ENCODE measurements at regions not wholly inside any gene's neighbourhood (a gene's known extent, or its start where the extent isn't known, plus 50 kb on each side); places are given as distances from the start of the nearest gene placed in this dataset.
"Not testable (repeated sequence)": the region's sequence is repeated elsewhere in the genome, so short reads cannot be mapped to it uniquely, and the experiment has no call there.

GRCh38 chr12:60577607-60578006 lies 981.8 kb downstream of the SLC16A7 start:
- no peak for TF ChIP-seq CTCF (IDR thresholded peaks at IDR 0.05)
- no peak for TF ChIP-seq POLR2A (IDR thresholded peaks at IDR 0.05)
- Histone ChIP-seq H3K9me3 (no peaks in the 10 kb centered on the region), H3K36me3 (no peaks in the 10 kb centered on the region), H3K4me1 (no peaks in the 10 kb centered on the region), H3K27ac (no peak overlapping the region), H3K27me3 (no peaks in the 10 kb centered on the region), H3K4me3 (no peak overlapping the region)
- intact Hi-C loops (cut with DNase I), result no loop called here
- no peak for DNase-seq
- WGBS, 2 donors, result 28 to 41% methylated on average over 4 of the region's 4 CpGs

- intact Hi-C loops (cut with DNase I); DNase-seq; H3K27me3 ChIP-seq; H3K4me3 ChIP-seq; H3K36me3 ChIP-seq; H3K9me3 ChIP-seq; H3K27ac ChIP-seq; H3K4me1 ChIP-seq: not testable (repeated sequence)
- 95 to 100% methylated on average over 1 of the region's 1 CpG for WGBS, 2 donors
These were observed 991.8 kb downstream of the SLC16A7 start for GRCh38 chr12:60587664-60588063.

GRCh38 chr12:60594035-60594711 lies 998.3 kb downstream of the SLC16A7 start:
- H3K27ac ChIP-seq, result no peak overlapping the region
- no peaks in the 10 kb centered on the region for H3K9me3 ChIP-seq
- WGBS, 2 donors, result 60 to 81% methylated on average over 2 to 12 of the region's 13 CpGs
- no peaks in the 10 kb centered on the region for H3K4me1 ChIP-seq
- TF ChIP-seq POLR2A (IDR thresholded peaks at IDR 0.05) (no peak), CTCF (IDR thresholded peaks at IDR 0.05) (no peak)
- no peaks in the 10 kb centered on the region for H3K27me3 ChIP-seq
- no peak overlapping the region for H3K4me3 ChIP-seq
- no peak for DNase-seq
- intact Hi-C loops (cut with DNase I), result no loop called here
- H3K36me3 ChIP-seq, result no peaks in the 10 kb centered on the region

- Histone ChIP-seq H3K27ac (no peak overlapping the region), H3K4me3 (no peak overlapping the region), H3K36me3 (no peaks in the 10 kb centered on the region), H3K27me3 (no peaks in the 10 kb centered on the region), H3K9me3 (peaks cover 0 to 14% (median 4%) of the 10 kb centered on the region in 3 donors), H3K4me1 (no peaks in the 10 kb centered on the region)
- TF ChIP-seq CTCF (IDR thresholded peaks at IDR 0.05) (no peak), POLR2A (IDR thresholded peaks at IDR 0.05) (no peak)
- 39 to 48% methylated on average over 1 of the region's 1 CpG for WGBS, 2 donors
- intact Hi-C loops (cut with DNase I), result no loop called here
- no peak for DNase-seq
These were observed 1006.8 kb downstream of the SLC16A7 start for GRCh38 chr12:60602601-60603000.

- 63 to 68% methylated on average over 5 of the region's 5 CpGs for WGBS, 2 donors
- intact Hi-C loops (cut with DNase I); H3K36me3 ChIP-seq; H3K27ac ChIP-seq; H3K4me3 ChIP-seq; DNase-seq; H3K27me3 ChIP-seq; H3K4me1 ChIP-seq: not testable (repeated sequence)
- peaks cover 0 to 14% (median 4%) of the 10 kb centered on the region in 3 donors for H3K9me3 ChIP-seq
These were observed 1007.6 kb downstream of the SLC16A7 start for GRCh38 chr12:60603475-60603874.

GRCh38 chr12:60616400-60616799 lies 1020.6 kb downstream of the SLC16A7 start:
- no peaks in the 10 kb centered on the region for H3K4me1 ChIP-seq
- intact Hi-C loops (cut with DNase I), result no loop called here
- no peak overlapping the region for H3K27ac ChIP-seq
- TF ChIP-seq CTCF (IDR thresholded peaks at IDR 0.05) (no peak), POLR2A (IDR thresholded peaks at IDR 0.05) (no peak)
- DNase-seq, result no peak
- no peaks in the 10 kb centered on the region for H3K27me3 ChIP-seq
- H3K36me3 ChIP-seq, result no peaks in the 10 kb centered on the region
- H3K9me3 ChIP-seq, result peaks cover 0 to 11% (median 6%) of the 10 kb centered on the region in 3 donors
- H3K4me3 ChIP-seq, result no peak overlapping the region
